ENCODE measurements at regions not wholly inside any gene's neighbourhood (a gene's known extent, or its start where the extent isn't known, plus 50 kb on each side); places are given as distances from the start of the nearest gene placed in this dataset.

DNA sequence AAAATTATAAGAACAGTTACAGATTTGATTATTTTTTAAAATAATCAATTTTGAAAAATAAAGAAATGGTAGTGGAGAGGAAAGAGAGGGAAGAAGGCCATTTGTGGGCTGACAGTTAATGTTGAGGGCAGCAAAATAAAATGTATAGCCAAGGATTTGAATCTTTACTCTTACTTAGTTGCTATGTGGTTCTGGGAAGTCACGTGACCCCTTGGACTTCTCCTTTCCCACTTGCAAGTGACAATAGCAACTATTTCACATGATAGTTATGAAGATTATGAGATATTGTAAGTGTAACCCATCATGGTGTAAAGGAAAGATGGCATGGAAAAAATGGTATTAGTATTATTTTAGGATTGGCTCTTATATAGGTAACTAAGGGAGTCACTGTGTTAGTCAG lies 567.3 kb upstream of the GHITM start:
- no peaks in the 10 kb centered on the region for H3K36me3 Mint-ChIP-seq (ENCODE audit: low read depth)
- TF ChIP-seq, protein P1, sequence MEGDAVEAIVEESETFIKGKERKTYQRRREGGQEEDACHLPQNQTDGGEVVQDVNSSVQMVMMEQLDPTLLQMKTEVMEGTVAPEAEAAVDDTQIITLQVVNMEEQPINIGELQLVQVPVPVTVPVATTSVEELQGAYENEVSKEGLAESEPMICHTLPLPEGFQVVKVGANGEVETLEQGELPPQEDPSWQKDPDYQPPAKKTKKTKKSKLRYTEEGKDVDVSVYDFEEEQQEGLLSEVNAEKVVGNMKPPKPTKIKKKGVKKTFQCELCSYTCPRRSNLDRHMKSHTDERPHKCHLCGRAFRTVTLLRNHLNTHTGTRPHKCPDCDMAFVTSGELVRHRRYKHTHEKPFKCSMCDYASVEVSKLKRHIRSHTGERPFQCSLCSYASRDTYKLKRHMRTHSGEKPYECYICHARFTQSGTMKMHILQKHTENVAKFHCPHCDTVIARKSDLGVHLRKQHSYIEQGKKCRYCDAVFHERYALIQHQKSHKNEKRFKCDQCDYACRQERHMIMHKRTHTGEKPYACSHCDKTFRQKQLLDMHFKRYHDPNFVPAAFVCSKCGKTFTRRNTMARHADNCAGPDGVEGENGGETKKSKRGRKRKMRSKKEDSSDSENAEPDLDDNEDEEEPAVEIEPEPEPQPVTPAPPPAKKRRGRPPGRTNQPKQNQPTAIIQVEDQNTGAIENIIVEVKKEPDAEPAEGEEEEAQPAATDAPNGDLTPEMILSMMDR (IDR thresholded peaks at IDR 0.05), result no peak
- no peak overlapping the region for H3K27ac Mint-ChIP-seq (ENCODE audit: unreplicated experiment)
- DNase-seq (ENCODE audit: low spot score), result no peak
- peaks cover 3% of the 10 kb centered on the region for H3K9me3 Mint-ChIP-seq (ENCODE audit: low read depth)
- no peak overlapping the region for H3K4me3 Mint-ChIP-seq (ENCODE audit: unreplicated experiment)
- H3K4me1 Mint-ChIP-seq (ENCODE audit: low read depth), result no peaks in the 10 kb centered on the region
- no peaks in the 10 kb centered on the region for H3K27me3 Mint-ChIP-seq (ENCODE audit: low read depth)

DNA sequence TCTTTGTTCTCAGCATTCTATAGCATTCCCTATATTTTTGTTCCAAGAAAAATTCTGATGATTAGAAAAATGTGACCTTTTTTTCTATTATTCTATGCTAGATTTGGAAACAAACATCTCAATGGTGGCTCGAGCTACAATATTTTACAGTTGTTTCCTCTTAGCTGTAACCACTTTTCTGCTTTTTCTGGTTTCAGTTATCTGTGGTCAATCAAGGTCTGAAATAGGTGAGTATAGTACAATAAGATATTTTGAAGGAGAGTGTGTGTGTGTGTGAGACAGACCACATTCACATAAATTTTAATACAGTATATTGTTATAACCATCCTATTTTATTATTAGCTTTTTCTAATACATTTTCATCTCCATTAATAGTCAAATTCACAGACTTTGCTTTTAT lies 564.5 kb upstream of the GHITM start:
- Mint-ChIP-seq H3K4me1 (ENCODE audit: low read depth) (no peaks in the 10 kb centered on the region), H3K27me3 (ENCODE audit: low read depth) (no peaks in the 10 kb centered on the region), H3K4me3 (ENCODE audit: unreplicated experiment) (no peak overlapping the region), H3K36me3 (ENCODE audit: low read depth) (peaks cover 3% of the 10 kb centered on the region), H3K27ac (ENCODE audit: unreplicated experiment) (no peak overlapping the region), H3K9me3 (ENCODE audit: low read depth) (peaks cover 20% of the 10 kb centered on the region)
- DNase-seq (ENCODE audit: low spot score), result no peak
- TF ChIP-seq, protein P1 (IDR thresholded peaks at IDR 0.05), result no peak

DNA sequence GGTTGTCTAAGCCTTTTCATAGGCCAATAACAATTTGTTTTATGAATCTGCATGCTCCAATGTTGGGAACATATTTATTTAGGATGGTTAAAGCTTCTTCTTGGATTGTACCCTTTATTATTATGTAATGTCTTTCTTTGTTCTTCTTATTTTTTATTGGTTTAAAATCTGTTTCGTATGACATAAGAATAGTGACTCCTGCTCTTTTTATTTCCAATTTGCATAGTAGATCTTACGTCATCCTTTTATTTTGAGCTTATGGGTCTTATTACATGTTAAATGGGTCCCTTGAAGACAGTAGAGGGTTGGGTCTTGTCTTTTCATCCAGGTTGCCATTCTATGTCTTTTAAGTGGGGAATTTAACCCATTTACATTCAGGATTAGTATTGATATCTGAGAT lies 561.9 kb upstream of the GHITM start:
- no peaks in the 10 kb centered on the region for H3K27me3 Mint-ChIP-seq (ENCODE audit: low read depth)
- TF ChIP-seq, protein P1 (IDR thresholded peaks at IDR 0.05), result no peak
- DNase-seq (ENCODE audit: low spot score), result no peak
- no peak overlapping the region for H3K27ac Mint-ChIP-seq (ENCODE audit: unreplicated experiment)
- H3K36me3 Mint-ChIP-seq (ENCODE audit: low read depth), result peaks cover 3% of the 10 kb centered on the region
- peaks cover 22% of the 10 kb centered on the region for H3K9me3 Mint-ChIP-seq (ENCODE audit: low read depth)
- no peak overlapping the region for H3K4me3 Mint-ChIP-seq (ENCODE audit: unreplicated experiment)
- no peaks in the 10 kb centered on the region for H3K4me1 Mint-ChIP-seq (ENCODE audit: low read depth)

DNA sequence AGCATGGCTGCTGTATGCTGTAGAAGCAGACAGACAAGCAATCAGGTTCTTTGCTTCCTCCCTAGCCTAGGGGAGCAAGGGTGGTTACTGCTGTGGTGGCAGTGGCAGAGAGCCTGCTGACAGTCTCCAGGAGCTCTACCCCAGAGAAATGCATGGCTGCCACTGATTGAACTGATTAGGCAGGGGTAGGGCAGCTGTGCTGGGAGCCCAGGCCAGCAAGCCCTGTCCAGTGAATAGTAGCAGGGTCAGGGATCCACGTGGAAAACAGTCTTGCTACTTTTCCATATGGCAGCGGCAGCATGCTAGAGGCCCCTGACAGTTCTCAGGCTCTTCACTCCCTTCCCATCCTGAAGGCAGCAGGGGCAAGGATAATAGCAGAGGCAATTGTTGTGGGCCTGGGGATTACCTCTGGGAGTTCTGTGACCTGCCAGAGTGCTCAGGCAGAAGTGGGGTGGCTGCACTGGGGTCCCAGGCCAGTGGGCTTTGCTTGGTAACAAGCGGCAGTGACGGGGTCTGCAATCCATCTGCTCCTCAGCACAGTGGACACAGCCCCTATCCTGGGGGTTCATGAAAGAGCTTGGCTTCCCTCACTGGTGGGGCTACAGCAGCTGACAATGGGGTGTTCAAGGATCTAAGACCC lies 558.8 kb upstream of the GHITM start:
- no peak for DNase-seq (ENCODE audit: low spot score)
- H3K36me3 Mint-ChIP-seq (ENCODE audit: low read depth), result peaks cover 3% of the 10 kb centered on the region
- no peak overlapping the region for H3K4me3 Mint-ChIP-seq (ENCODE audit: unreplicated experiment)
- H3K27ac Mint-ChIP-seq (ENCODE audit: unreplicated experiment), result no peak overlapping the region
- H3K4me1 Mint-ChIP-seq (ENCODE audit: low read depth), result peaks cover under 1% of the 10 kb centered on the region
- TF ChIP-seq, protein P1 (IDR thresholded peaks at IDR 0.05), result no peak
- peaks cover 22% of the 10 kb centered on the region for H3K9me3 Mint-ChIP-seq (ENCODE audit: low read depth)
- H3K27me3 Mint-ChIP-seq (ENCODE audit: low read depth), result no peaks in the 10 kb centered on the region

DNA sequence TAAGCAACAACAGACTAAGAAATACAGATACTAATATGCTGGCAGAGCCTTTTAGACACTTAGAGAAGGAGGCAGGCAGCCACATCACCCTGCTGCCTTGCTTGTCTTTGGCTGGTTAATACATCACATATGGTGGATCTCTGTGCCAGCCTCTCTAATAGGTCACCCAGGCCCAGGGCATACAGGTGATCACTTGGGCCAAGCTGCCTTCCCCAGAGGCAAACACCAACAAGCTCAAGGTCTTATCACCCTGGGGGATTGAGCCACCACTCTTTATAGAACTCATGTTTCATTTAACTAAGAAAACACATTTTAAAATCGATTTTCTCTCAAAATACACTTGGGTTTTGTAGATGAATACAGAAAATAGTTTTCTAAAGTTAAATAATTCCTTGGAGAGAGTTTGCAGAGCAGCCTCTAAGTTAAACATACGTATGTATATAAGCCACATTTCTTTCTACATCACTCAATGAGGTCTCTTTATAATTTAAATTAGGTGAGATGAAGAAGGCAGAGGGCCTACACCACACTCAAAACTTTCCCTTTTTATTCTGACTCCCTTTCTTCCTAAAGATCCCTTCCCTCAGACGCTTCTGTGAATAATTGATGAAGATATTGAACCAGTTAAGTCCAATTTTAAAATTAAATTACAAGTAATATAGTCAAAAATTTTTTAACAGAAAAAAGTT lies 556.8 kb upstream of the GHITM start:
- TF ChIP-seq, protein P1 (IDR thresholded peaks at IDR 0.05), result no peak
- Mint-ChIP-seq H3K27ac (ENCODE audit: unreplicated experiment) (no peak overlapping the region), H3K4me1 (ENCODE audit: low read depth) (peaks cover 5% of the 10 kb centered on the region), H3K36me3 (ENCODE audit: low read depth) (no peaks in the 10 kb centered on the region), H3K9me3 (ENCODE audit: low read depth) (peaks cover 14% of the 10 kb centered on the region), H3K4me3 (ENCODE audit: unreplicated experiment) (no peak overlapping the region), H3K27me3 (ENCODE audit: low read depth) (no peaks in the 10 kb centered on the region)
- no peak for DNase-seq (ENCODE audit: low spot score)
